Fibroblast of lung (primary cell): ENCODE measurements at regions not wholly inside any gene's neighbourhood (a gene's known extent, or its start where the extent isn't known, plus 50 kb on each side); places are given as distances from the start of the nearest gene placed in this dataset.

Experiments used
- EZH2 ChIP-seq: IDR thresholded peaks from 2 replicates; pipeline ENCODE4 v1.5.1; 2012; ENCODE audit warnings: low read length, control low read depth, mild to moderate bottlenecking; ENCODE audit errors: missing control alignments
- TF ChIP-seq, protein P1 (sequence below), 2 donors: IDR thresholded peaks in 1 of 2; conservative IDR thresholded peaks in 1 of 2; 1 replicate in 1 of 2; 2 replicates in 1 of 2; pipeline ENCODE4 v1.5.1; 2011 to 2012; ENCODE audit warnings: low read length in 2 of 2, control low read depth in 1 of 2, inconsistent platforms in 1 of 2, low read depth in 1 of 2, mild to moderate bottlenecking in 1 of 2

GRCh38 chr12:127150479-127150878, 1116.5 kb upstream of the TMEM132C start:
- TF ChIP-seq EZH2: no peak
- TF ChIP-seq, protein P1, sequence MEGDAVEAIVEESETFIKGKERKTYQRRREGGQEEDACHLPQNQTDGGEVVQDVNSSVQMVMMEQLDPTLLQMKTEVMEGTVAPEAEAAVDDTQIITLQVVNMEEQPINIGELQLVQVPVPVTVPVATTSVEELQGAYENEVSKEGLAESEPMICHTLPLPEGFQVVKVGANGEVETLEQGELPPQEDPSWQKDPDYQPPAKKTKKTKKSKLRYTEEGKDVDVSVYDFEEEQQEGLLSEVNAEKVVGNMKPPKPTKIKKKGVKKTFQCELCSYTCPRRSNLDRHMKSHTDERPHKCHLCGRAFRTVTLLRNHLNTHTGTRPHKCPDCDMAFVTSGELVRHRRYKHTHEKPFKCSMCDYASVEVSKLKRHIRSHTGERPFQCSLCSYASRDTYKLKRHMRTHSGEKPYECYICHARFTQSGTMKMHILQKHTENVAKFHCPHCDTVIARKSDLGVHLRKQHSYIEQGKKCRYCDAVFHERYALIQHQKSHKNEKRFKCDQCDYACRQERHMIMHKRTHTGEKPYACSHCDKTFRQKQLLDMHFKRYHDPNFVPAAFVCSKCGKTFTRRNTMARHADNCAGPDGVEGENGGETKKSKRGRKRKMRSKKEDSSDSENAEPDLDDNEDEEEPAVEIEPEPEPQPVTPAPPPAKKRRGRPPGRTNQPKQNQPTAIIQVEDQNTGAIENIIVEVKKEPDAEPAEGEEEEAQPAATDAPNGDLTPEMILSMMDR (conservative IDR thresholded peaks at IDR 0.05 in 1 of 2, IDR thresholded peaks at IDR 0.05 in 1 of 2; ENCODE audit: low read depth in 1 of 2, low read length in 2 of 2): no peak
